ENCODE measurements at regions not wholly inside any gene's neighbourhood (a gene's known extent, or its start where the extent isn't known, plus 50 kb on each side); places are given as distances from the start of the nearest gene placed in this dataset.
"Not testable (repeated sequence)": the region's sequence is repeated elsewhere in the genome, so short reads cannot be mapped to it uniquely, and the experiment has no call there.

GRCh38 chr10:26621243-26621888 lies 76.1 kb upstream of the PDSS1 start:
- DNase-seq = no peak

DNA sequence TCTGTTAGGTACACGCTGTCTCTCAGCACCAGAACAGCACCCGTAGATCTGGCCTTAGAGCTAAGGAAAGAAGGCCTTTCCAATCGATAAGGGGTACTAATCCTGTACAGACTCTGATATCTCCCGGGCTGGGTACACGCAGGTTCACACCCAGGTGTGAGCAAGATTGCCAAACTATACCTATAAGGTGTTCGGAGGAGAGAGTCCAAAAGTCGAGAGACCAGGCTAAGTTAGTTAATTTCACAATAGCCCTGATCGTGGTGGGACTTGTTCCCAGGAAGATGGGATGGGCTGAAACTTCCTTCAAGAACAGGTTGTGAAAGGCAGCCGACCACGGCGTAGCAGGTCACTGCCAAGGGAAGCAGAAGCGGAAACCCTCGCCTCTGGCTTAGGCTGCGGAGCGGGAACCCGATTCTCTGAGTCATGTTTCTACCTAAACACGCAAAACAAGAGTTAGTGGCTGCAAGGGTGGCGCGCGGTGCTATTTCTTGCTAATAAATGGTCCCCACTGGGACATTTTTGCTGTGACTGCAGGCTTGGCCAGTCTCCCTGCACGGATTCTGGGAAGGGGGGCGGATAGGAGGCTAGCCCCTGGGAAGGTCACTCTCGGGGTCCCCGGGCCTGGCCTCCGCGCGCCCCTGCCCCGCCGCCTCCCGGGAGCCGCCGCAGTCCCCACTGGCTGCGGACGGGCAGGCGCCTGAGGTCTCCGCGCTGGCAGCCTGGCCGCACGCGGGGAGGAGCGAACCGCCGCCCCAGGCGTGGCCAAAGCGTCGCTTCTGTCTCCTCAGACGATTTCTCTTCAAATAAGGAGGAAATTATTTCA lies 75.4 kb upstream of the PDSS1 start:
- DNase-seq = peak; percentile 36

GRCh38 chr10:26622891-26623290 lies 74.6 kb upstream of the PDSS1 start:
- no peak for DNase-seq

DNA sequence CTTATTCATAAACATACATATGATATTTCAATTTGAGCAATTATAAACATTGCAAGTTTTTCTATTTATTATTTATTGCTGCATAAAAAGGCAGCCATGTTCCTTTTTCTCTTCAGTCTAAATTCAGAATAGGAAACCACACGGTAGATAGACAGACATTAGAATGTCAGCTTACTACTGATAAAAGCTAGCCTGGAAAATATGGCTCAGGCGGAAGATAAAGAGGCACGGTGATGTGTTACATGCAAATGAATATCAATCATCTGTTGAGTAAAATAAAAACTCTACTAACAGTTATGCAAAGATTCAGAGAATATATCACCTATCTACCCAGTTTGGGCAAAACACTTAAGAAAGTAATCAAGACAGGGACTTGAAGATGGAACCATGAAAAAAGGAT lies 73.5 kb upstream of the PDSS1 start:
- DNase-seq = no peak

- DNase-seq = no peak
Observed at GRCh38 chr10:26626066-26626465, 71.4 kb upstream of the PDSS1 start.

GRCh38 chr10:26627324-26627723 lies 70.2 kb upstream of the PDSS1 start:
- DNase-seq = no peak

GRCh38 chr10:26628395-26628794 lies 69.1 kb upstream of the PDSS1 start:
- no peak for DNase-seq

- not testable (repeated sequence) for DNase-seq
Observed at GRCh38 chr10:26632171-26632570, 65.3 kb upstream of the PDSS1 start.

- DNase-seq = not testable (repeated sequence)
Observed at GRCh38 chr10:26634111-26634510, 63.4 kb upstream of the PDSS1 start.

DNA sequence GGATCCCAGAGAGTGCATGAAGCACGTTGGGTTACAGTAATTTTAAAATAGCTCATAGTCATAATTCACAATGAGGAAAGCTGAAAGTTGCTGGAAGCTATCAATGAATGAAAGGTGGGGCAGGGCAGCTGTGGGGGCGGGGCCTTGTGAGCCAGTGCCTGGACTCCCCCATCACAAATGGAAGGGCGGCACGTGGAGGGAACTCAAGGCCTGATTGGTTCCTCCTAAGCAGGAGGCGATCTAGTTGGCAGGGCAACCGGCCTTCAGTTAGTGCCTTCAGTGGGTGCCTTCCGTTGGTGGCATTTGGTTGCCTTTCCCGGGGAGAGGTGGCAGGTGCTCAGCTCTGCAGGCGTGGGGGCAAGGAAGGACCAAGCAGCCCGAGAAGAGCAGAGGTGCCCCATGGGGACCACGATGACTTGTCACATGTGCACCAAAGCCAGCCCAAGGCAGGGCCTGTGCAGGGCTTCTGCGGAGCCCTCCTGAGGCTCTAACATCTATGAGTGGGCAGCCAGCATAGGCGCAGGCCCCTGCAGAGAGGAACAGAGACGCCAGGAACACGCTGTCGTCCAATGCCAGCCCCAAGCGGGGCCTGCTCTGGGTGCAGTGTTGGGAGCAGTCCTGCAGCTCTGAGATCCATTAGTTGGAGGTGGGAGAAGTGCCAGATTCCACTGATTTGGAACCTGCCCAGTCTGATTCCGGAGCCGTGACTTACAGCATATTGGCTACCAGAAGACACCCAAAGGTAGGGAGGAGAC lies 59.8 kb upstream of the PDSS1 start:
- no peak for DNase-seq

- DNase-seq = no peak
Observed at GRCh38 chr10:26640391-26640790, 57.1 kb upstream of the PDSS1 start.

- no peak for DNase-seq
Observed at GRCh38 chr10:26642896-26643653, 54.4 kb upstream of the PDSS1 start.

- no peak for DNase-seq
Observed at GRCh38 chr10:26647602-26648244, 49.8 kb upstream of the PDSS1 start.
